ENCODE measurements at regions not wholly inside any gene's neighbourhood (a gene's known extent, or its start where the extent isn't known, plus 50 kb on each side); places are given as distances from the start of the nearest gene placed in this dataset.

GRCh38 chr20:48287021-48287494 lies 501.8 kb upstream of the SULF2 start:
- no peaks in the 10 kb centered on the region for H3K36me3 Mint-ChIP-seq
- H3K4me1 Mint-ChIP-seq, result no peaks in the 10 kb centered on the region
- no peaks in the 10 kb centered on the region for H3K9me3 Mint-ChIP-seq
- H3K4me3 Mint-ChIP-seq, result no peak overlapping the region
- no peak overlapping the region for H3K27ac Mint-ChIP-seq
- peaks cover 8% of the 10 kb centered on the region for H3K27me3 Mint-ChIP-seq

- no peak overlapping the region for H3K27ac Mint-ChIP-seq
- H3K9me3 Mint-ChIP-seq, result no peaks in the 10 kb centered on the region
- H3K27me3 Mint-ChIP-seq, result peaks cover 8% of the 10 kb centered on the region
- no peaks in the 10 kb centered on the region for H3K36me3 Mint-ChIP-seq
- H3K4me3 Mint-ChIP-seq, result no peak overlapping the region
- no peaks in the 10 kb centered on the region for H3K4me1 Mint-ChIP-seq
These were observed 501.3 kb upstream of the SULF2 start for GRCh38 chr20:48286601-48287000.

GRCh38 chr20:48285656-48286055 lies 500.4 kb upstream of the SULF2 start:
- H3K4me1 Mint-ChIP-seq, result no peaks in the 10 kb centered on the region
- H3K36me3 Mint-ChIP-seq, result no peaks in the 10 kb centered on the region
- no peaks in the 10 kb centered on the region for H3K9me3 Mint-ChIP-seq
- H3K27me3 Mint-ChIP-seq, result peaks cover 8% of the 10 kb centered on the region
- H3K27ac Mint-ChIP-seq, result no peak overlapping the region
- no peak overlapping the region for H3K4me3 Mint-ChIP-seq

GRCh38 chr20:48284837-48285236 lies 499.6 kb upstream of the SULF2 start:
- H3K27me3 Mint-ChIP-seq, result peaks cover 8% of the 10 kb centered on the region

GRCh38 chr20:48284315-48284714 lies 499.0 kb upstream of the SULF2 start:
- H3K27ac Mint-ChIP-seq, result no peak overlapping the region
- H3K27me3 Mint-ChIP-seq, result peaks cover 7% of the 10 kb centered on the region
- no peak overlapping the region for H3K4me3 Mint-ChIP-seq
- H3K36me3 Mint-ChIP-seq, result no peaks in the 10 kb centered on the region
- no peaks in the 10 kb centered on the region for H3K9me3 Mint-ChIP-seq
- no peaks in the 10 kb centered on the region for H3K4me1 Mint-ChIP-seq

More at GRCh38 chr20:48284837-48285236, 499.6 kb upstream of the SULF2 start:
- no peak overlapping the region for H3K27ac Mint-ChIP-seq
- H3K4me3 Mint-ChIP-seq, result no peak overlapping the region
- H3K4me1 Mint-ChIP-seq, result no peaks in the 10 kb centered on the region
- H3K36me3 Mint-ChIP-seq, result no peaks in the 10 kb centered on the region
- H3K9me3 Mint-ChIP-seq, result no peaks in the 10 kb centered on the region

- Mint-ChIP-seq H3K9me3 (no peaks in the 10 kb centered on the region), H3K4me1 (no peaks in the 10 kb centered on the region), H3K27me3 (peaks cover 5% of the 10 kb centered on the region), H3K27ac (peak overlapping the region; percentile 79), H3K4me3 (no peak overlapping the region), H3K36me3 (no peaks in the 10 kb centered on the region)
These were observed 498.3 kb upstream of the SULF2 start for GRCh38 chr20:48283470-48284110.

GRCh38 chr20:48282591-48283228 lies 497.4 kb upstream of the SULF2 start:
- Mint-ChIP-seq H3K27ac (no peak overlapping the region), H3K36me3 (no peaks in the 10 kb centered on the region)

GRCh38 chr20:48281501-48281900 lies 496.2 kb upstream of the SULF2 start:
- Mint-ChIP-seq H3K4me3 (no peak overlapping the region), H3K27ac (no peak overlapping the region), H3K27me3 (peaks cover 6% of the 10 kb centered on the region), H3K4me1 (no peaks in the 10 kb centered on the region), H3K36me3 (no peaks in the 10 kb centered on the region), H3K9me3 (no peaks in the 10 kb centered on the region)

More at GRCh38 chr20:48282591-48283228, 497.4 kb upstream of the SULF2 start:
- Mint-ChIP-seq H3K4me1 (no peaks in the 10 kb centered on the region), H3K27me3 (peaks cover 4% of the 10 kb centered on the region), H3K4me3 (no peak overlapping the region), H3K9me3 (no peaks in the 10 kb centered on the region)

- Mint-ChIP-seq H3K9me3 (no peaks in the 10 kb centered on the region), H3K36me3 (no peaks in the 10 kb centered on the region), H3K4me1 (no peaks in the 10 kb centered on the region), H3K27ac (no peak overlapping the region), H3K4me3 (no peak overlapping the region), H3K27me3 (peaks cover 7% of the 10 kb centered on the region)
These were observed 493.7 kb upstream of the SULF2 start for GRCh38 chr20:48278961-48279481.

GRCh38 chr20:48277266-48277665 lies 492.0 kb upstream of the SULF2 start:
- no peaks in the 10 kb centered on the region for H3K9me3 Mint-ChIP-seq
- H3K4me3 Mint-ChIP-seq, result no peak overlapping the region
- no peak overlapping the region for H3K27ac Mint-ChIP-seq
- no peaks in the 10 kb centered on the region for H3K4me1 Mint-ChIP-seq
- peaks cover 7% of the 10 kb centered on the region for H3K27me3 Mint-ChIP-seq
- peaks cover 2% of the 10 kb centered on the region for H3K36me3 Mint-ChIP-seq

GRCh38 chr20:48276021-48276342 lies 490.7 kb upstream of the SULF2 start:
- Mint-ChIP-seq H3K27ac (no peak overlapping the region), H3K27me3 (peaks cover 6% of the 10 kb centered on the region), H3K4me3 (no peak overlapping the region), H3K9me3 (no peaks in the 10 kb centered on the region), H3K36me3 (peaks cover 2% of the 10 kb centered on the region), H3K4me1 (no peaks in the 10 kb centered on the region)

- no peak overlapping the region for H3K27ac Mint-ChIP-seq
- peaks cover 6% of the 10 kb centered on the region for H3K27me3 Mint-ChIP-seq
- no peaks in the 10 kb centered on the region for H3K9me3 Mint-ChIP-seq
- no peak overlapping the region for H3K4me3 Mint-ChIP-seq
- peaks cover 2% of the 10 kb centered on the region for H3K36me3 Mint-ChIP-seq
- no peaks in the 10 kb centered on the region for H3K4me1 Mint-ChIP-seq
These were observed 490.2 kb upstream of the SULF2 start for GRCh38 chr20:48275286-48276020.

GRCh38 chr20:48273843-48274242 lies 488.6 kb upstream of the SULF2 start:
- Mint-ChIP-seq H3K4me3 (no peak overlapping the region), H3K27ac (no peak overlapping the region), H3K9me3 (no peaks in the 10 kb centered on the region), H3K36me3 (peaks cover 2% of the 10 kb centered on the region), H3K27me3 (peaks cover 6% of the 10 kb centered on the region), H3K4me1 (no peaks in the 10 kb centered on the region)

- Mint-ChIP-seq H3K27ac (no peak overlapping the region), H3K36me3 (peaks cover 2% of the 10 kb centered on the region), H3K4me3 (no peak overlapping the region), H3K4me1 (no peaks in the 10 kb centered on the region), H3K27me3 (peaks cover 5% of the 10 kb centered on the region), H3K9me3 (no peaks in the 10 kb centered on the region)
These were observed 485.6 kb upstream of the SULF2 start for GRCh38 chr20:48270885-48271284.

- Mint-ChIP-seq H3K27ac (no peak overlapping the region), H3K4me3 (no peak overlapping the region), H3K27me3 (peaks cover 5% of the 10 kb centered on the region), H3K36me3 (peaks cover 2% of the 10 kb centered on the region), H3K4me1 (no peaks in the 10 kb centered on the region), H3K9me3 (no peaks in the 10 kb centered on the region)
These were observed 482.8 kb upstream of the SULF2 start for GRCh38 chr20:48267860-48268633.

Measured in activated naive CD4-positive, alpha-beta T cell treated with anti-CD3 and anti-CD28 coated beads, Interleukin-2, amount 50 U/mL, for 24 hours (primary cell).